ENCODE measurements at regions not wholly inside any gene's neighbourhood (a gene's known extent, or its start where the extent isn't known, plus 50 kb on each side); places are given as distances from the start of the nearest gene placed in this dataset.
"Not testable (repeated sequence)": the region's sequence is repeated elsewhere in the genome, so short reads cannot be mapped to it uniquely, and the experiment has no call there.

- no peak overlapping the region for H3K4me3 ChIP-seq (ENCODE audit: low read length)
- no peak for TF ChIP-seq ZNF274 (IDR thresholded peaks at IDR 0.05; ENCODE audit: low read depth, low read length)
Measured at GRCh38 chr17:64732336-64733006, 70.4 kb upstream of the SMURF2 start.

GRCh38 chr17:64730023-64730422 lies 67.9 kb upstream of the SMURF2 start:
- not testable (repeated sequence) for H3K4me3 ChIP-seq (ENCODE audit: low read length)

GRCh38 chr17:64729201-64729600 lies 67.1 kb upstream of the SMURF2 start:
- H3K4me3 ChIP-seq (ENCODE audit: low read length): no peak overlapping the region
- TF ChIP-seq ZNF274 (IDR thresholded peaks at IDR 0.05; ENCODE audit: low read depth, low read length): no peak

- no peak overlapping the region for H3K4me3 ChIP-seq (ENCODE audit: low read length)
- TF ChIP-seq ZNF274 (IDR thresholded peaks at IDR 0.05; ENCODE audit: low read depth, low read length): no peak
Measured at GRCh38 chr17:64728041-64728695, 66.1 kb upstream of the SMURF2 start.

- H3K4me3 ChIP-seq (ENCODE audit: low read length): not testable (repeated sequence)
Measured at GRCh38 chr17:64726025-64726424, 63.9 kb upstream of the SMURF2 start.

- H3K4me3 ChIP-seq (ENCODE audit: low read length): not testable (repeated sequence)
Measured at GRCh38 chr17:64724246-64724645, 62.1 kb upstream of the SMURF2 start.

- no peak for TF ChIP-seq ZNF274 (IDR thresholded peaks at IDR 0.05; ENCODE audit: low read depth, low read length)
- no peak overlapping the region for H3K4me3 ChIP-seq (ENCODE audit: low read length)
Measured at GRCh38 chr17:64723781-64724180, 61.7 kb upstream of the SMURF2 start.

- not testable (repeated sequence) for H3K4me3 ChIP-seq (ENCODE audit: low read length)
Measured at GRCh38 chr17:64721556-64721955, 59.4 kb upstream of the SMURF2 start.

DNA sequence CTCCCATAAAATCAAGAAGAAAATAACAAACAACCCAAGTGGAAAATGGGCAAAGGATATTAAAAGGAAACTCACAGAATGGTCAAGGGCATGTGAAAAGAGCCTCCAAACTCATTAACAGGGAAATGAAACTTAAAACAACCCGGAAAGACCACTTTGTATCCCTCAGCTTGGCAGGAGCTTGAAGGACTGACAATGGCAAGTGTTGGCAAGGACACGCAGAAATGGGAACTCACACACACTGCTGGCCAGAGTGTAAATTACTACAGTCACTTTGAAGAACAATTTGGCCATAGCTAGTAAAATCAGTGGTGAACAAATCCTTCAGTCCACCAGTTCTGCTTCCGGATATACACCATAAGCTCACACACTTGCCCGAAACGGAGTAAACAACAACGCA lies 58.1 kb upstream of the SMURF2 start:
- not testable (repeated sequence) for H3K4me3 ChIP-seq (ENCODE audit: low read length)

DNA sequence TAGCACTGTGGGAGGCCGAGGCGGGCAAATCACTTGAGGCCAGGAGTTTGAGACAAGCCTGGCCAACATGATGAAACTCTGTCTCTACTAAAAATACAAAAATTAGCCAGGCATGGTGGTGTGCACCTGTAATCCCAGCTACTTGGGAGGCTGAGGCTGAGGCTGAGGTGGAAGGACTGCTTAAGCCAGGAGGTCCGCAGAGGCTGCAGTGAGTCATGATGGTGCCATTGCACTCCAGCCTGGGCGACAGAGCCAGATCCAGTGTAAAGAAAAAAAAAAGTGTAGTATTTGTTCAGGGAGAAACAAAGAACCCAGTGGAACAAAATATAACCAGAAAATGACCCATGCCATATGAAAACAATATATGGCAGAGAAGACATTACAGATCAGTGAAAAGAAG lies 57.4 kb upstream of the SMURF2 start:
- not testable (repeated sequence) for H3K4me3 ChIP-seq (ENCODE audit: low read length)

GRCh38 chr17:64718816-64719215 lies 56.7 kb upstream of the SMURF2 start:
- H3K4me3 ChIP-seq (ENCODE audit: low read length): not testable (repeated sequence)

DNA sequence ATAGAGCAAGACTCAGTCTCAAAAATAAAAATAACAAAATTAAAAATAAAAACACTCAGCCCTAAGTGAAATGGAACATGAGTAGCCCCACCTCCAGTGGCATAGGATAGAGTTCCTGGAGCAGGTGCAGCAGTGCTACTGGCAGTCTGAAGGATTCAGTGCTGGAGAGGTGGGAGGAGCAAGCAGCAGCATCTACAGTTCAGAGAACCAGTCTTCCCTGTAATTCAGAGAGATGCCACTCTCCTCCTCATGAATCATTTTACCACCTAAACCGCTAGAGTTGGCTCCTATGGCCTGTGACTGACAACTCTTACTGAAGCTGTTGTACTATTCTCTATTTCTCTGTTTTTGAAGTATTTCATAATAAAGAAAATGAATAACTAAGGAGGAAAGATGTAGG lies 56.0 kb upstream of the SMURF2 start:
- no peak for TF ChIP-seq ZNF274 (IDR thresholded peaks at IDR 0.05; ENCODE audit: low read depth, low read length)

DNA sequence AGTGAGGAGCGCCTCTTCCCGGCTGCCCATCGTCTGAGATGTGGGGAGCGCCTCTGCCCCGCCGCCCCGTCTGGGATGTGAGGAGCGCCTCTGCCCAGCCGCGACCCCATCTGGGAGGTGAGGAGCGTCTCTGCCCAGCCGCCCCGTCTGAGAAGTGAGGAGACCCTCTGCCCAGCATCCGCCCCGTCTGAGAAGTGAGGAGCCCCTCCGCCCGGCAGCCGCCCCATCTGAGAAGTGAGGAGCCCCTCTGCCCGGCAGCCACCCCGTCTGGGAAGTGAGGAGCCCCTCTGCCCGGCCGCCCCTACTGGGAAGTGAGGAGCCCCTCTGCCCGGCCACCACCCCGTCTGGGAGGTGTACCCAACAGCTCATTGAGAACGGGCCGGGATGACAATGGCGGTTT lies 54.4 kb upstream of the SMURF2 start:
- not testable (repeated sequence) for H3K4me3 ChIP-seq (ENCODE audit: low read length)

More for the DNA sequence above, 56.0 kb upstream of the SMURF2 start:
- no peak overlapping the region for H3K4me3 ChIP-seq (ENCODE audit: low read length)

DNA sequence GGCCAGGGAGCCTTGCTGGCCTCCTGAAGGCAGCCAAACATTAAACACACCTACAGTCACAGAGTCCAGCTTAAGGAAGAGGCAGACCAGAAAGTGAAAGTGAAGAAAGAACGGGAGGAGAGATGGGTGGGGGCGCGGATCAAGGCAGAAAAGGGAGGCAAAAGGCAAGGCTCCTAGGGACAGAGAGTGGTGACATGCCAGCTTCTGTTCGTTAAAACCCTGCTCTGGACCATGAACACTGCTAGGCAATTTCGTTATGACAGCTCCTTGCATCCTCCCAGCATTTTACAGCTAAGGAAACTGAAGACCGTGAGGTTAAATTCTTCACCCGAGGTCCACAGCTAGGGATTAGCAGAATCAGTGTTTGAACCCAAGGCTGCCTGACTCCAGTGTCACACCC lies 51.7 kb upstream of the SMURF2 start:
- H3K4me3 ChIP-seq (ENCODE audit: low read length): not testable (repeated sequence)

GRCh38 chr17:64712557-64713351 lies 50.6 kb upstream of the SMURF2 start:
- H3K4me3 ChIP-seq (ENCODE audit: low read length): not testable (repeated sequence)

All from GM08714 (cell line).